ENCODE measurements at regions not wholly inside any gene's neighbourhood (a gene's known extent, or its start where the extent isn't known, plus 50 kb on each side); places are given as distances from the start of the nearest gene placed in this dataset.
A peak's percentile ranks its signal among the peaks of the same experiment; 100 is the strongest.

GRCh38 chr1:29471487-29472313 lies 235.4 kb downstream of the PTPRU start (continued):
- no peak for TF ChIP-seq MTA1 (CRISPR knock-in tag; IDR thresholded peaks at IDR 0.05; ENCODE audit: borderline replicate concordance)
- TF ChIP-seq SETDB1 (CRISPR knock-in tag; IDR thresholded peaks at IDR 0.05; ENCODE audit: borderline replicate concordance), result no peak
- TF ChIP-seq ZNF317 (CRISPR knock-in tag; IDR thresholded peaks at IDR 0.05), result no peak
- TF ChIP-seq PBX2 (CRISPR knock-in tag; IDR thresholded peaks at IDR 0.05), result no peak
- TF ChIP-seq PTBP1 (IDR thresholded peaks at IDR 0.05; ENCODE audit: low read depth, low read length, poor library complexity, severe bottlenecking), result no peak
- no peak for TF ChIP-seq ZNF546 (CRISPR knock-in tag; conservative IDR thresholded peaks at IDR 0.05)
- peak; percentile 76; the same call in 1 of the 2 replicates for TF ChIP-seq PHF21A (CRISPR knock-in tag; IDR thresholded peaks at IDR 0.05)
- TF ChIP-seq DPF2 (CRISPR knock-in tag; IDR thresholded peaks at IDR 0.05; ENCODE audit: borderline replicate concordance, low read depth), result no peak
- TF ChIP-seq RFXAP (CRISPR knock-in tag; IDR thresholded peaks at IDR 0.05; ENCODE audit: borderline replicate concordance), result no peak
- TF ChIP-seq HNRNPLL (IDR thresholded peaks at IDR 0.05; ENCODE audit: low read depth, low read length, poor library complexity, severe bottlenecking), result no peak
- no peak for TF ChIP-seq NFIB (CRISPR knock-in tag; IDR thresholded peaks at IDR 0.05; ENCODE audit: borderline replicate concordance)
- TF ChIP-seq SOX13 (IDR thresholded peaks at IDR 0.05), result no peak
- no peak for TF ChIP-seq SOX13 (CRISPR knock-in tag; conservative IDR thresholded peaks at IDR 0.05 in 1 of 2, IDR thresholded peaks at IDR 0.05 in 1 of 2)
- TF ChIP-seq NFKB2 (CRISPR knock-in tag; IDR thresholded peaks at IDR 0.05; ENCODE audit: borderline replicate concordance), result no peak
- TF ChIP-seq ZNF543 (CRISPR knock-in tag; IDR thresholded peaks at IDR 0.05), result no peak; the same call in 1 of the 2 replicates
- TF ChIP-seq, protein P1, sequence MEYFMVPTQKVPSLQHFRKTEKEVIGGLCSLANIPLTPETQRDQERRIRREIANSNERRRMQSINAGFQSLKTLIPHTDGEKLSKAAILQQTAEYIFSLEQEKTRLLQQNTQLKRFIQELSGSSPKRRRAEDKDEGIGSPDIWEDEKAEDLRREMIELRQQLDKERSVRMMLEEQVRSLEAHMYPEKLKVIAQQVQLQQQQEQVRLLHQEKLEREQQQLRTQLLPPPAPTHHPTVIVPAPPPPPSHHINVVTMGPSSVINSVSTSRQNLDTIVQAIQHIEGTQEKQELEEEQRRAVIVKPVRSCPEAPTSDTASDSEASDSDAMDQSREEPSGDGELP (IDR thresholded peaks at IDR 0.05; ENCODE audit: borderline replicate concordance, low read depth), result peak; percentile 88; the same call in 1 of the 2 replicates
- no peak for TF ChIP-seq BCL3 (CRISPR knock-in tag; IDR thresholded peaks at IDR 0.05)
- no peak for TF ChIP-seq ZKSCAN5 (CRISPR knock-in tag; IDR thresholded peaks at IDR 0.05)
- no peak for TF ChIP-seq ZFP37 (CRISPR knock-in tag; IDR thresholded peaks at IDR 0.05; ENCODE audit: borderline replicate concordance)
- no peak for TF ChIP-seq JDP2 (CRISPR knock-in tag; IDR thresholded peaks at IDR 0.05; ENCODE audit: borderline replicate concordance)
- TF ChIP-seq, protein P2, sequence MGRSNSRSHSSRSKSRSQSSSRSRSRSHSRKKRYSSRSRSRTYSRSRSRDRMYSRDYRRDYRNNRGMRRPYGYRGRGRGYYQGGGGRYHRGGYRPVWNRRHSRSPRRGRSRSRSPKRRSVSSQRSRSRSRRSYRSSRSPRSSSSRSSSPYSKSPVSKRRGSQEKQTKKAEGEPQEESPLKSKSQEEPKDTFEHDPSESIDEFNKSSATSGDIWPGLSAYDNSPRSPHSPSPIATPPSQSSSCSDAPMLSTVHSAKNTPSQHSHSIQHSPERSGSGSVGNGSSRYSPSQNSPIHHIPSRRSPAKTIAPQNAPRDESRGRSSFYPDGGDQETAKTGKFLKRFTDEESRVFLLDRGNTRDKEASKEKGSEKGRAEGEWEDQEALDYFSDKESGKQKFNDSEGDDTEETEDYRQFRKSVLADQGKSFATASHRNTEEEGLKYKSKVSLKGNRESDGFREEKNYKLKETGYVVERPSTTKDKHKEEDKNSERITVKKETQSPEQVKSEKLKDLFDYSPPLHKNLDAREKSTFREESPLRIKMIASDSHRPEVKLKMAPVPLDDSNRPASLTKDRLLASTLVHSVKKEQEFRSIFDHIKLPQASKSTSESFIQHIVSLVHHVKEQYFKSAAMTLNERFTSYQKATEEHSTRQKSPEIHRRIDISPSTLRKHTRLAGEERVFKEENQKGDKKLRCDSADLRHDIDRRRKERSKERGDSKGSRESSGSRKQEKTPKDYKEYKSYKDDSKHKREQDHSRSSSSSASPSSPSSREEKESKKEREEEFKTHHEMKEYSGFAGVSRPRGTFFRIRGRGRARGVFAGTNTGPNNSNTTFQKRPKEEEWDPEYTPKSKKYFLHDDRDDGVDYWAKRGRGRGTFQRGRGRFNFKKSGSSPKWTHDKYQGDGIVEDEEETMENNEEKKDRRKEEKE (IDR thresholded peaks at IDR 0.05), result no peak
- TF ChIP-seq MAX (IDR thresholded peaks at IDR 0.05), result peak; percentile 16; the same call in 1 of the 2 replicates
